Epithelial cell of proximal tubule (primary cell): ENCODE measurements at regions not wholly inside any gene's neighbourhood (a gene's known extent, or its start where the extent isn't known, plus 50 kb on each side); places are given as distances from the start of the nearest gene placed in this dataset.

ENCODE experiments used
- DNase-seq: peaks from one replicate; pipeline ENCODE4 v3.0.0-alpha.2; 2011; ENCODE audit warnings: low read depth
- H3K4me3 ChIP-seq: 2 replicates; pipeline ENCODE4 v1.5.1; 2011; ENCODE audit warnings: low read depth, mild to moderate bottlenecking, low read length
- CTCF ChIP-seq: conservative IDR thresholded peaks from 2 replicates; pipeline ENCODE4 v1.5.1; 2012; ENCODE audit warnings: low read depth, mild to moderate bottlenecking, low read length

DNA sequence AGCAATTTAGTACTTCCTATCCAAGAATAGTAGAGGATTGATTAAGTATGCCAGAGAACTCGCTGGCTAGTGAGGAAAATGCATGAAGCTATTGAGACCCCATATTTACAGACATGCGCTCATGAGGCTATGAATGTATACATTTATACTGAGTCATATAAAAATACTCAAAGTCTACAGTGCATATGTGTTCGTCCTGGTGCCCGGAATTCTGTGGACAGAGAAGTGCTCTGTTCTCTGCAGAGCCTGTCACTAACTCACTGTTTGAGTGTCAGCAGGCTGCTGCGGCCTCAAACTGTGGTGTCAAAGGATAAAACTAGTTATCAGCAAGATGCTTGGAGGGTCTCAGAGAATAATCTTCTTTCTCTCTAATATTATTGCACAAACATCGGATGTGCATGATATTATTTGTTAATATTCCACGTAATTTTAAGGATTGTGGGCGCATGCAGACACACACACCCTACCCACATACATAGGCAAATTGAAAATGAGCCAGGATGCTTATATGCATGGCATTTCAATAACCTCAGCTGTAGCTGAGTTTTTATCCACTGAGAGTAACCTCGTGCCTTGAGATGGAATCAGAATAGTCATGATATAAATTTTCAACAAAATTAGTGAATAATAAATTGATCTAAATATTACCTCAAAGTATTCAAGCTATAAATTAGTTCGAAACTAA is 50.0 kb upstream of the TSC22D2 start:
- DNase-seq = no peak
- no peak for TF ChIP-seq CTCF
- no peak overlapping the region for H3K4me3 ChIP-seq

- no peak for TF ChIP-seq CTCF
- no peak for DNase-seq
- H3K4me3 ChIP-seq = no peak overlapping the region
Observed at GRCh38 chr3:150357140-150357539, 51.0 kb upstream of the TSC22D2 start.

DNA sequence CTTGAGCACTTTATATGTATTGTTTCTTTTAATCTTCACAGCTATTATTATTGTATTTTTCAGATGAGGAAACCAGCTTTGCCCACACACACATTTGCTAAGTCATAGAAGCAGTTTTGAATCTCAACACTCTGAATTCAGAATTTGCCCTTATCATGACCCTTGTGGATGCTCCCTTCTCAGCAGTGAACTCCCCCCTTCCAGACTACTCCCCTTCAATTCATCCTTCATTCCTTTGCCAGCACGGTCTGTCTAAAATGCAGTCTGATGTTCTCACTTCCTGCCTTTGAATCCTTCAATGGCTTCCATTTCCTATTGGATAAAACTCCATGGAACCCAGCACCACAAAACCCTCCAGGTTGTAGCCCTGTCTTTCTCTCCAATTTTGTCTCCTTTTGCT is 52.5 kb upstream of the TSC22D2 start:
- no peak overlapping the region for H3K4me3 ChIP-seq
- no peak for TF ChIP-seq CTCF
- DNase-seq = no peak

GRCh38 chr3:150352931-150353330 is 55.2 kb upstream of the TSC22D2 start:
- no peak for TF ChIP-seq CTCF
- DNase-seq = no peak
- no peak overlapping the region for H3K4me3 ChIP-seq

DNA sequence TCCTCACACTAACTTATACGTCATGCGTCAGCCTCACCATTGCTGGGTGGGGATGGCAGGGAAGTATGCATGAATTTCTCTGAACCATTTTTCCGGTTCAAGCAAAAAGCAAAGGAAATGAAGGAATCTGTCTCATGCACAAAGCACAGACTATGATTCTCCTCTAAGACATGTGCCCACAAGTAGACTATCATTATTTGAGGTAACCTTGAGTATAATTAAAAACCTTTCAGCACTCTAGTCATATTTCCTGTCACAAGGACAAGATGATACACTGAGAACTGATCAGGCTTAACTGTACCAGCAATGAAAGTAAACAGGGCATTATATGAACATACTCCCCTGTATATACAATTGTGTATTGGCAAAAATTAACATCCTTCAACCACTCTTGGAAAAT is 56.7 kb upstream of the TSC22D2 start:
- no peak for TF ChIP-seq CTCF
- no peak overlapping the region for H3K4me3 ChIP-seq
- DNase-seq = no peak

DNA sequence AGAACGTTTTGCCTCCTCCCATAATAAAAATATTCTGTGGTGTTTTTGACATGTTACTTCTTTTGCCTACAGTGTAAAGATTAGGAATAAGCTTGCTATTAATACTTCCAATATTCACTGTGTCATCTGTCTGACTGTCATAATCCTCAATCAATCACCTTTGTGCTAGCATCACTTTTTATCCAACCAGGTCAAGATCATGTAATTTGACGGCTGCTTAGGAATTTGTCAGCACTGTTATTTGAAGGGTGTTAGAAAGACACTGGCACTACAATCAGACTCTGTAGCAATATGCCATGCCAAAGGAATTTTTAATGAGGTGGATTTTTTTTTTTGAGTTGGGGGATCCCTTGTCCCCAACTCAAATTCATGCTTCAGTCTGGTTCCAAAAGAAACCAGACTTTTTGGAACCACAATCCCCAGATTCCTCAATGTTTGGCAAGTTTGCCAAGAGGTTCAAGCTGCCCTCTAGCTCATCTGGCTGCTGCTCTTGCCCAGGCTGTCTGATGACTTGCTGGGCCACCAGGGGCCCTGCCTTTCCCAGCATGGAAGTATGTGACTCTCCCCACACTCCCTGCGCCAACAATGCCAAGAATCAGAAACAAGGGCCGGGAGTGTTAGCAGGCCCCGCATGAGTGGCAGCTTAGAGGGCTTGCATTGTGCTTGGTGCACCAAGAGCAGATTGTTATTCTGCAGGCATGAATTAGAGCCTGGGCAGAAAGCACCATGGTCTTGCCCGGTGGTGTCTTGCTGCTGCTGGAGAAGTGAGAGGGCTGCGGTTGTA is 58.6 kb upstream of the TSC22D2 start:
- no peak for TF ChIP-seq CTCF
- no peak overlapping the region for H3K4me3 ChIP-seq
- DNase-seq = no peak

DNA sequence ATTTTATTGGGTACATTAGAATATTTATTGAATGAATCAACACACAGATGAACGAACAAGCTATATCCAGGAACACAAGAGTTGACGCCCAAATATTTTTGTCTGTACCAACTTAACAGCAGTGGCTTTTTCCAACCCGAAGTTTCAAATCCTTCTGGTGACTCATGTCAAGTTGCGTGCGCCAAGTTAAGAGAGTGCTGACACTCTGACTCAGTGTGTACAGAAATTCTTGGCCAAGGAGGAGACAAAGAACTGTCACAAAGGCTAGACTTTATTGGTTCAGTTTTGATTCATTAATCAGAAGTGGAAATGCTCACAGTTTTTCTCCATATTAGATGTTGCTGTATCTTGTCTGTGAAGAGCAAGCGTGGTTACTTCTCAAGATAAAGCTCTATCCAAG is 59.6 kb upstream of the TSC22D2 start:
- H3K4me3 ChIP-seq = no peak overlapping the region
- TF ChIP-seq CTCF = no peak
- peak; percentile 67 for DNase-seq
